Heart left ventricle (tissue), 13 donors: ENCODE measurements at regions not wholly inside any gene's neighbourhood (a gene's known extent, or its start where the extent isn't known, plus 50 kb on each side); places are given as distances from the start of the nearest gene placed in this dataset.

ENCODE experiments used
- CTCF ChIP-seq, 12 donors: fragments of 200-600 bp; sonication (generic) in 4 of 12; IDR thresholded peaks; one replicate each; pipeline versions ENCODE4 v1.5.0 to v1.8.0; 2018 to 2022; ENCODE audit warnings: antibody characterized with exemption in 12 of 12, mild to moderate bottlenecking in 5 of 12
- POLR2A ChIP-seq, 2 donors: fragments of 450-650 bp; IDR thresholded peaks; one replicate each; pipeline ENCODE4 v1.6.1; 2017; ENCODE audit warnings: antibody characterized with exemption in 2 of 2, mild to moderate bottlenecking in 2 of 2, moderate library complexity in 2 of 2
- donor health status: ischemic (EF 13 %, LVEDD 7.1; RV severe dilation, severe dysfunction).
- donor health status: DM: no; HTN: yes; CAD: no.
- donor health status: DM: no; HTN: no; CAD: no.
- donor health status: ischemic (EF 25% LVEDD 6.9; RV normal size, moderate dysfunction).
- donor health status: ischemic (EF 25% LVEDD 5.7; RV mildly dilated, moderate dysfunction).
- donor health status: ischemic (EF 35%, LVEDD 5.7; RV mildly dilated, moderate dysfunction).
- donor health status: nonischemic (EF 11% LVEDD 7.7; RV severe dilation, severe dysfunction).
- donor health status: DM: yes; HTN: yes; CAD: no.
- donor health status: PGD.
- donor health status: ischemic (EF 29% LVEDD 5.4; RV normal size, mild dysfunction).
- donor health status: nonischemic (EF 23%, LVEDD 6.1; RV moderate dilation, normal function).

GRCh38 chr10:55137063-55137462 is 336.0 kb upstream of the PCDH15 start:
- TF ChIP-seq CTCF (IDR thresholded peaks at IDR 0.05) (no peak), POLR2A (IDR thresholded peaks at IDR 0.05) (no peak)
